ENCODE measurements at regions not wholly inside any gene's neighbourhood (a gene's known extent, or its start where the extent isn't known, plus 50 kb on each side); places are given as distances from the start of the nearest gene placed in this dataset.

GRCh38 chr11:31861011-31861410 is 49.9 kb upstream of the PAX6 start:
- DNase-seq (ENCODE audit: low read depth) = no peak

All from RPMI7951 (cell line).